HUES64 (cell line): ENCODE measurements at regions not wholly inside any gene's neighbourhood (a gene's known extent, or its start where the extent isn't known, plus 50 kb on each side); places are given as distances from the start of the nearest gene placed in this dataset.

Experiments used
- H3K27ac ChIP-seq: 2 replicates; pipeline ENCODE4 v1.7.0; 2013; ENCODE audit warnings: low read depth, low read length, inconsistent platforms
- H3K27me3 ChIP-seq: 2 replicates; pipeline ENCODE4 v1.6.1; 2013; ENCODE audit warnings: mild to moderate bottlenecking, low read length; ENCODE audit not compliant: insufficient read depth
- H3K36me3 ChIP-seq: 2 replicates; pipeline ENCODE4 v1.6.1; 2013; ENCODE audit warnings: mild to moderate bottlenecking, low read length; ENCODE audit not compliant: insufficient read depth
- H3K4me1 ChIP-seq: 2 replicates; pipeline ENCODE4 v1.6.1; 2013; ENCODE audit warnings: mild to moderate bottlenecking, low read length, moderate library complexity; ENCODE audit not compliant: insufficient read depth
- H3K4me3 ChIP-seq: 2 replicates; pipeline ENCODE4 v1.5.1; 2013; ENCODE audit warnings: mild to moderate bottlenecking, low read length, moderate library complexity
- H3K9ac ChIP-seq: 2 replicates; pipeline ENCODE4 v1.6.1; 2013; ENCODE audit warnings: mild to moderate bottlenecking, low read depth, low read length
- H3K9me3 ChIP-seq: 2 replicates; pipeline ENCODE4 v1.6.1; 2013; ENCODE audit warnings: low read depth, low read length; ENCODE audit not compliant: insufficient read depth
- WGBS: fragments of 150-250, 120-280 bp; methylation state at CpG from one replicate; pipeline ENCODE4 v1.1.7; 2013; ENCODE audit warnings: missing lambda C conversion rate; 5-methylcytosine and 5-hydroxymethylcytosine counted together

GRCh38 chr13:65756071-65756671, 1474.0 kb downstream of the PCDH9 start:
- WGBS: 95% methylated on average over 5 of the region's 5 CpGs
- Histone ChIP-seq H3K27ac (no peak overlapping the region), H3K27me3 (no peaks in the 10 kb centered on the region), H3K9me3 (peaks cover 12% of the 10 kb centered on the region), H3K36me3 (no peaks in the 10 kb centered on the region), H3K4me1 (no peaks in the 10 kb centered on the region), H3K9ac (no peak overlapping the region), H3K4me3 (no peak overlapping the region)

- no peak overlapping the region for H3K4me3 ChIP-seq
- H3K4me1 ChIP-seq: no peaks in the 10 kb centered on the region
- 96% methylated on average over 19 of the region's 19 CpGs for WGBS
- H3K9me3 ChIP-seq: no peaks in the 10 kb centered on the region; the same call in 1 of the 2 replicates
- no peaks in the 10 kb centered on the region for H3K27me3 ChIP-seq
- H3K36me3 ChIP-seq: no peaks in the 10 kb centered on the region
- no peak overlapping the region for H3K27ac ChIP-seq
- H3K9ac ChIP-seq: no peak overlapping the region
Measured at GRCh38 chr13:65748227-65748626, 1481.9 kb downstream of the PCDH9 start.

DNA sequence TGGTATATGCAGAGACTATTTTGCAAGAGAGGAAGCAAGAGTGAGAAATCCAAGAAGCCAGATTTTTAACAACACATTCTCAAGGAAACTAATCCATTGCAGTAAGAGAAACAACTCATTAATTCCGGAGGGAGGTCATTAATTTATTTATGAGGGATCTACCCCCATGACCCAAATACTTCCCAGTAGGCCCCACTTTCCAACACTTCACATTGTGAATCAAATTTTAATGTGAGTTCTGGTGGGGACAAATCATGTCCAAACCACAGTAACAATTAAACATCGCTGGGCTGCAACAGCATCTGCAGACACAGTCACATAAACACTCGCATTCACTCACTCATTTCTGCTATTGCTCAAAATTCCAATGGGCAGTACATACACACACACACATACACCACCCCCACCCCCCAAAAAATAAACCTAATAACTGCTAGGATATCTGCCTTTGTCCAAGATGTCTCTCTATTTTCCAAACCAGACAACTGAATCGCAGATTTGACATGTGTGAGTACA, 1483.7 kb downstream of the PCDH9 start:
- Histone ChIP-seq H3K9ac (no peak overlapping the region), H3K27me3 (no peaks in the 10 kb centered on the region), H3K4me1 (no peaks in the 10 kb centered on the region), H3K9me3 (no peaks in the 10 kb centered on the region; the same call in 1 of the 2 replicates), H3K4me3 (no peak overlapping the region), H3K27ac (no peak overlapping the region), H3K36me3 (no peaks in the 10 kb centered on the region)
- 96% methylated on average over 3 of the region's 4 CpGs for WGBS

GRCh38 chr13:65744836-65745235, 1485.3 kb downstream of the PCDH9 start:
- H3K4me3 ChIP-seq: no peak overlapping the region
- H3K4me1 ChIP-seq: no peaks in the 10 kb centered on the region
- H3K27ac ChIP-seq: no peak overlapping the region
- 93% methylated on average over 2 of the region's 2 CpGs for WGBS
- no peaks in the 10 kb centered on the region for H3K27me3 ChIP-seq
- H3K9ac ChIP-seq: no peak overlapping the region
- no peaks in the 10 kb centered on the region; the same call in 1 of the 2 replicates for H3K9me3 ChIP-seq
- no peaks in the 10 kb centered on the region for H3K36me3 ChIP-seq

GRCh38 chr13:65733110-65733509, 1497.0 kb downstream of the PCDH9 start:
- peaks cover 6% of the 10 kb centered on the region; the same call in 1 of the 2 replicates for H3K9me3 ChIP-seq
- no peaks in the 10 kb centered on the region for H3K27me3 ChIP-seq
- WGBS: 100% methylated on average over 1 of the region's 1 CpG
- no peak overlapping the region for H3K4me3 ChIP-seq
- no peak overlapping the region for H3K27ac ChIP-seq
- no peak overlapping the region for H3K9ac ChIP-seq
- no peaks in the 10 kb centered on the region for H3K36me3 ChIP-seq
- no peaks in the 10 kb centered on the region for H3K4me1 ChIP-seq

- H3K9me3 ChIP-seq: no peaks in the 10 kb centered on the region
- 91% methylated on average over 4 of the region's 4 CpGs for WGBS
- no peak overlapping the region for H3K4me3 ChIP-seq
- no peak overlapping the region for H3K27ac ChIP-seq
- H3K36me3 ChIP-seq: no peaks in the 10 kb centered on the region
- H3K4me1 ChIP-seq: no peaks in the 10 kb centered on the region
- no peaks in the 10 kb centered on the region for H3K27me3 ChIP-seq
- H3K9ac ChIP-seq: no peak overlapping the region
Measured at GRCh38 chr13:65727070-65727469, 1503.1 kb downstream of the PCDH9 start.

- Histone ChIP-seq H3K36me3 (no peaks in the 10 kb centered on the region), H3K9ac (no peak overlapping the region), H3K4me1 (no peaks in the 10 kb centered on the region), H3K4me3 (no peak overlapping the region), H3K27ac (no peak overlapping the region), H3K9me3 (no peaks in the 10 kb centered on the region), H3K27me3 (no peaks in the 10 kb centered on the region)
- 93% methylated on average over 3 of the region's 3 CpGs for WGBS
Measured at GRCh38 chr13:65725006-65725405, 1505.1 kb downstream of the PCDH9 start.

GRCh38 chr13:65724226-65724625, 1505.9 kb downstream of the PCDH9 start:
- Histone ChIP-seq H3K9ac (no peak overlapping the region), H3K4me3 (no peak overlapping the region), H3K36me3 (no peaks in the 10 kb centered on the region), H3K27ac (no peak overlapping the region), H3K27me3 (no peaks in the 10 kb centered on the region), H3K4me1 (no peaks in the 10 kb centered on the region), H3K9me3 (no peaks in the 10 kb centered on the region)
- 90% methylated on average over 3 of the region's 4 CpGs for WGBS

- no peak overlapping the region for H3K9ac ChIP-seq
- no peaks in the 10 kb centered on the region; the same call in 1 of the 2 replicates for H3K9me3 ChIP-seq
- no peaks in the 10 kb centered on the region for H3K4me1 ChIP-seq
- H3K27me3 ChIP-seq: no peaks in the 10 kb centered on the region
- no peak overlapping the region for H3K4me3 ChIP-seq
- WGBS: 97% methylated on average over 6 of the region's 6 CpGs
- no peaks in the 10 kb centered on the region for H3K36me3 ChIP-seq
- H3K27ac ChIP-seq: no peak overlapping the region
Measured at GRCh38 chr13:65722506-65722905, 1507.6 kb downstream of the PCDH9 start.

DNA sequence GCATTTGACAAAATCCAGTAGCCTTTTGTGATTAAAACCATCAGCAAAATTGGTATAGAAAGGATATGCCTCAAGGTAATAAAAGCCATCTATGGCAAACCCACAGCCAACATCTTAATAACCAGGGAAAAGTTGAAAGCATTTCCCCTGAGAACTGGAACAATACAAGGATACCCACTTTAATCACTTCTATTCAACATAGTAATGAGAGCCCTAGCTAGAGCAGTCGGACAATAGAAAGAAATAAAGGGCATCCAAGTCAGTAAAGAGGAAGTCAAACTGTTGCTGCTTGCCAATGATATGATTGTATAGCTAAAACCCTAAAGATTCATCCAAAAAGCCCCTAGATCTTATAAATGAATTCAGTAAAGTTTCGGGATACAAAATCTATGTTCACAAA, 1510.3 kb downstream of the PCDH9 start:
- no peak overlapping the region for H3K4me3 ChIP-seq
- WGBS: 93% methylated on average over 1 of the region's 2 CpGs
- H3K9me3 ChIP-seq: no peaks in the 10 kb centered on the region; the same call in 1 of the 2 replicates
- H3K36me3 ChIP-seq: no peaks in the 10 kb centered on the region
- no peak overlapping the region for H3K9ac ChIP-seq
- no peaks in the 10 kb centered on the region for H3K4me1 ChIP-seq
- H3K27me3 ChIP-seq: no peaks in the 10 kb centered on the region
- no peak overlapping the region for H3K27ac ChIP-seq

GRCh38 chr13:65710514-65710913, 1519.6 kb downstream of the PCDH9 start:
- Histone ChIP-seq H3K27ac (no peak overlapping the region), H3K9me3 (no peaks in the 10 kb centered on the region), H3K27me3 (no peaks in the 10 kb centered on the region), H3K9ac (no peak overlapping the region), H3K4me1 (no peaks in the 10 kb centered on the region), H3K4me3 (no peak overlapping the region), H3K36me3 (no peaks in the 10 kb centered on the region)
- WGBS: 93% methylated on average over 4 of the region's 4 CpGs

DNA sequence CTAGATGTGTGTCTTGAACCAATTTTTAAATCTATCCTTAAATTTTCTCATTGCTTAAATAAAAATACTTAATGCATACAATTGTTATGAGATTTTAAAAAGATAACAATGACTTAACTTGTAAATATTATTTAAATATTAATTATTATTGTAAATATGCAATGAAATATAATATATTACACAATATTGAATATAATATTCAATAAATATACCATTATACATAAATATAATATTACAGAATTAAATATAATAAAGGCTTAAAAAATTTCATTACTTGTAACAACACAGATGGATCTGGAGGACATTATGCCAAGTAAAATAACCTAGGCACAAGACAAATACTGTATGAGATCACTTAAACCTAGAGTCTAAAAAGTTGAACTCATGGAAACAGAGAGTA, 1532.3 kb downstream of the PCDH9 start:
- H3K9me3 ChIP-seq: no peaks in the 10 kb centered on the region
- no peak overlapping the region for H3K4me3 ChIP-seq
- no peaks in the 10 kb centered on the region for H3K4me1 ChIP-seq
- no peak overlapping the region for H3K27ac ChIP-seq
- H3K9ac ChIP-seq: no peak overlapping the region
- no peaks in the 10 kb centered on the region for H3K27me3 ChIP-seq
- H3K36me3 ChIP-seq: no peaks in the 10 kb centered on the region
